GM23338 (cell line): ENCODE measurements at regions not wholly inside any gene's neighbourhood (a gene's known extent, or its start where the extent isn't known, plus 50 kb on each side); places are given as distances from the start of the nearest gene placed in this dataset.

Source experiments
- ATAC-seq: fragments of 200-7000 bp; cut with Tn5 transposase; 3 replicates; pipeline ENCODE4 v1.9.1; 2020
- DNase-seq: peaks from one replicate; pipeline ENCODE4 v3.0.0-alpha.2; 2015; ENCODE audit warnings: low spot score
- H2AFZ ChIP-seq: fragments of 200-600 bp; sonication (generic); 2 replicates; pipeline ENCODE4 v1.8.0; 2016; ENCODE audit warnings: antibody characterized with exemption, mild to moderate bottlenecking, moderate library complexity
- H3F3A ChIP-seq: fragments of 200-600 bp; sonication (generic); replicated peaks from 2 replicates; pipeline ENCODE4 v1.8.0; 2017; ENCODE audit warnings: antibody characterized with exemption, mixed run types, low read depth
- H3K27ac ChIP-seq: fragments of 200-600 bp; sonication (generic); 2 replicates; pipeline ENCODE4 v1.6.1; 2016; ENCODE audit warnings: low read depth
- H3K27me3 ChIP-seq: fragments of 200-600 bp; sonication (generic); 2 replicates; pipeline ENCODE4 v1.8.0; 2016; ENCODE audit warnings: mild to moderate bottlenecking, mixed run types, moderate library complexity; ENCODE audit not compliant: insufficient read depth
- H3K36me3 ChIP-seq: fragments of 200-600 bp; sonication (generic); 2 replicates; pipeline ENCODE4 v1.8.0; 2016; ENCODE audit warnings: mild to moderate bottlenecking; ENCODE audit not compliant: insufficient read depth
- H3K4me1 ChIP-seq: fragments of 200-600 bp; sonication (generic); 2 replicates; pipeline ENCODE4 v1.8.0; 2016; ENCODE audit warnings: mild to moderate bottlenecking, moderate library complexity; ENCODE audit not compliant: insufficient read depth
- H3K4me2 ChIP-seq: fragments of 200-600 bp; sonication (generic); 2 replicates; pipeline ENCODE4 v1.7.1; 2017; ENCODE audit warnings: mixed run types
- H3K4me3 ChIP-seq: fragments of 200-600 bp; sonication (generic); 2 replicates; pipeline ENCODE4 v1.6.1; 2016; ENCODE audit warnings: mixed run types
- H3K79me2 ChIP-seq: fragments of 200-600 bp; sonication (generic); replicated peaks from 2 replicates; pipeline ENCODE4 v1.8.0; 2017; ENCODE audit warnings: mild to moderate bottlenecking; ENCODE audit not compliant: insufficient read depth
- H3K9me2 ChIP-seq: fragments of 200-600 bp; sonication (generic); 2 replicates; pipeline ENCODE4 v1.8.0; 2017; ENCODE audit not compliant: insufficient read depth
- H4K20me1 ChIP-seq: fragments of 200-600 bp; sonication (generic); replicated peaks from 2 replicates; pipeline ENCODE4 v1.8.0; 2017; ENCODE audit warnings: mild to moderate bottlenecking; ENCODE audit not compliant: insufficient read depth
- H3K27ac Mint-ChIP-seq: 2 replicates; pipeline ENCODE4 v1.8.0; 2020; ENCODE audit warnings: inconsistent platforms, mild to moderate bottlenecking, moderate library complexity, mixed read lengths
- H3K27me3 Mint-ChIP-seq: 3 replicates; pipeline ENCODE4 v1.8.0; 2022; ENCODE audit warnings: low read depth, mild to moderate bottlenecking, moderate library complexity, mixed read lengths, inconsistent platforms; ENCODE audit not compliant: insufficient read depth, poor library complexity
- H3K36me3 Mint-ChIP-seq: 3 replicates; pipeline ENCODE4 v1.8.0; 2021; ENCODE audit warnings: low read depth, mild to moderate bottlenecking, inconsistent platforms, moderate library complexity, mixed read lengths
- H3K4me1 Mint-ChIP-seq: 3 replicates; pipeline ENCODE4 v1.8.0; 2020; ENCODE audit warnings: mild to moderate bottlenecking, inconsistent platforms, mixed read lengths
- H3K4me3 Mint-ChIP-seq: 3 replicates; pipeline ENCODE4 v1.8.0; 2021; ENCODE audit warnings: moderate library complexity, mild to moderate bottlenecking, inconsistent platforms, mixed read lengths
- H3K9me3 Mint-ChIP-seq: 3 replicates; pipeline ENCODE4 v1.8.0; 2020; ENCODE audit warnings: moderate library complexity, mild to moderate bottlenecking, inconsistent platforms, mixed read lengths
- CREB1 ChIP-seq: fragments of 250-450 bp; sonication (Bioruptor Pico); IDR thresholded peaks from 2 replicates; pipeline ENCODE4 v1.5.0; 2020; ENCODE audit warnings: low read depth, mild to moderate bottlenecking, moderate library complexity
- CTCF ChIP-seq, 2 experiments: fragments of 200-600 bp in 1 of 2; sonication (generic) in 1 of 2; conservative IDR thresholded peaks; 2 replicates each; pipeline versions ENCODE4 v1.5.1 to v1.6.1; 2016 to 2017; ENCODE audit warnings: antibody characterized with exemption in 2 of 2, low read depth in 2 of 2, mild to moderate bottlenecking in 2 of 2, moderate library complexity in 1 of 2
- EZH2 ChIP-seq: fragments of 200-600 bp; sonication (generic); IDR thresholded peaks from one replicate; pipeline ENCODE4 v1.8.0; 2017; ENCODE audit warnings: antibody characterized with exemption, mild to moderate bottlenecking, low read depth; ENCODE audit not compliant: unreplicated experiment
- JUNB ChIP-seq: IDR thresholded peaks from one replicate; pipeline ENCODE4 v1.6.1; 2016; ENCODE audit warnings: antibody characterized with exemption; ENCODE audit not compliant: unreplicated experiment
- NANOG ChIP-seq: IDR thresholded peaks from 2 replicates; pipeline ENCODE4 v1.6.1; 2016; ENCODE audit warnings: antibody characterized with exemption, borderline replicate concordance
- POLR2AphosphoS5 ChIP-seq: IDR thresholded peaks from 2 replicates; pipeline ENCODE4 v1.6.1; 2016; ENCODE audit warnings: antibody characterized with exemption, low read depth
- STAT1 ChIP-seq: IDR thresholded peaks from one replicate; pipeline ENCODE4 v1.6.1; 2016; ENCODE audit warnings: antibody characterized with exemption; ENCODE audit not compliant: unreplicated experiment
- ZNF331 ChIP-seq: fragments of 250-450 bp; sonication (Bioruptor Pico); IDR thresholded peaks from 2 replicates; pipeline ENCODE4 v1.5.0; 2020; ENCODE audit warnings: low read depth, mild to moderate bottlenecking, moderate library complexity
- ZNF462 ChIP-seq: fragments of 250-450 bp; sonication (Bioruptor Pico); IDR thresholded peaks from 2 replicates; pipeline ENCODE4 v1.5.0; 2020; ENCODE audit warnings: mild to moderate bottlenecking, moderate library complexity
- TF ChIP-seq, protein P1 (sequence below): IDR thresholded peaks from 2 replicates; pipeline ENCODE4 v1.6.1; 2016; ENCODE audit warnings: antibody characterized with exemption
- TF ChIP-seq, protein P2 (sequence below): IDR thresholded peaks from one replicate; pipeline ENCODE4 v1.6.1; 2018; ENCODE audit warnings: antibody characterized with exemption; ENCODE audit not compliant: unreplicated experiment

DNA sequence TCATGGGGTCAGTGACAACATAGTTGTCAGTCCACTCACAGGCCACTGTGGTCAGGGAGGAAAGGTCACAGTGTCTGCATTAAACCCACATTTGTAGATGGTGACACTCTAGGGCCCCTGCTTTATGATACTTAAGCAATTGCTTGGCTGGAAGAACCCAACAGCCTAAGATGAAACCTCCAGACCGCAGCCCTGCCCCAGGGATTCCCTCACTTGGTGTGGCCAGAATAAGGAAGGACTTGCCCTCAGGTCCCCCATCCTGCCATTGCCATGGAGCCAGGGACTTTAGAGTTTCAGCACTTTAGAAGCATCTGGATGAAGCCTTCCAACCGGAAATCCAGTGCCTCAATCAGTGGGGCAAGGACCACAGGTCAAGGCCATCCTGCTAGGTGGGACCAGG is 63.9 kb upstream of the LAPTM4A start:
- no peak overlapping the region for H3K27ac ChIP-seq
- H2AFZ ChIP-seq: no peak overlapping the region
- H3K4me3 Mint-ChIP-seq: no peak overlapping the region
- H3K27me3 Mint-ChIP-seq: peaks cover 5% of the 10 kb centered on the region
- no peaks in the 10 kb centered on the region for H3K4me1 ChIP-seq
- H3F3A ChIP-seq: 0 out of 2 replicates have a peak, but pooled peaks cover 7% of the 10 kb centered on the region
- H3K4me3 ChIP-seq: no peak overlapping the region
- no peaks in the 10 kb centered on the region for H3K36me3 ChIP-seq
- H3K4me2 ChIP-seq: no peak overlapping the region
- no peak overlapping the region for H3K27ac Mint-ChIP-seq
- no peaks in the 10 kb centered on the region for H3K9me3 Mint-ChIP-seq
- TF ChIP-seq NANOG (no peak), ZNF331 (CRISPR knock-in tag) (no peak), POLR2AphosphoS5 (no peak), CREB1 (no peak), EZH2 (no peak), CTCF (conservative IDR thresholded peaks at IDR 0.05; ENCODE audit: low read depth in 2 of 2) (no peak), JUNB (no peak), STAT1 (no peak), ZNF462 (CRISPR knock-in tag) (no peak)
- TF ChIP-seq, protein P1, sequence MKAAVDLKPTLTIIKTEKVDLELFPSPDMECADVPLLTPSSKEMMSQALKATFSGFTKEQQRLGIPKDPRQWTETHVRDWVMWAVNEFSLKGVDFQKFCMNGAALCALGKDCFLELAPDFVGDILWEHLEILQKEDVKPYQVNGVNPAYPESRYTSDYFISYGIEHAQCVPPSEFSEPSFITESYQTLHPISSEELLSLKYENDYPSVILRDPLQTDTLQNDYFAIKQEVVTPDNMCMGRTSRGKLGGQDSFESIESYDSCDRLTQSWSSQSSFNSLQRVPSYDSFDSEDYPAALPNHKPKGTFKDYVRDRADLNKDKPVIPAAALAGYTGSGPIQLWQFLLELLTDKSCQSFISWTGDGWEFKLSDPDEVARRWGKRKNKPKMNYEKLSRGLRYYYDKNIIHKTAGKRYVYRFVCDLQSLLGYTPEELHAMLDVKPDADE: no peak
- TF ChIP-seq, protein P2, sequence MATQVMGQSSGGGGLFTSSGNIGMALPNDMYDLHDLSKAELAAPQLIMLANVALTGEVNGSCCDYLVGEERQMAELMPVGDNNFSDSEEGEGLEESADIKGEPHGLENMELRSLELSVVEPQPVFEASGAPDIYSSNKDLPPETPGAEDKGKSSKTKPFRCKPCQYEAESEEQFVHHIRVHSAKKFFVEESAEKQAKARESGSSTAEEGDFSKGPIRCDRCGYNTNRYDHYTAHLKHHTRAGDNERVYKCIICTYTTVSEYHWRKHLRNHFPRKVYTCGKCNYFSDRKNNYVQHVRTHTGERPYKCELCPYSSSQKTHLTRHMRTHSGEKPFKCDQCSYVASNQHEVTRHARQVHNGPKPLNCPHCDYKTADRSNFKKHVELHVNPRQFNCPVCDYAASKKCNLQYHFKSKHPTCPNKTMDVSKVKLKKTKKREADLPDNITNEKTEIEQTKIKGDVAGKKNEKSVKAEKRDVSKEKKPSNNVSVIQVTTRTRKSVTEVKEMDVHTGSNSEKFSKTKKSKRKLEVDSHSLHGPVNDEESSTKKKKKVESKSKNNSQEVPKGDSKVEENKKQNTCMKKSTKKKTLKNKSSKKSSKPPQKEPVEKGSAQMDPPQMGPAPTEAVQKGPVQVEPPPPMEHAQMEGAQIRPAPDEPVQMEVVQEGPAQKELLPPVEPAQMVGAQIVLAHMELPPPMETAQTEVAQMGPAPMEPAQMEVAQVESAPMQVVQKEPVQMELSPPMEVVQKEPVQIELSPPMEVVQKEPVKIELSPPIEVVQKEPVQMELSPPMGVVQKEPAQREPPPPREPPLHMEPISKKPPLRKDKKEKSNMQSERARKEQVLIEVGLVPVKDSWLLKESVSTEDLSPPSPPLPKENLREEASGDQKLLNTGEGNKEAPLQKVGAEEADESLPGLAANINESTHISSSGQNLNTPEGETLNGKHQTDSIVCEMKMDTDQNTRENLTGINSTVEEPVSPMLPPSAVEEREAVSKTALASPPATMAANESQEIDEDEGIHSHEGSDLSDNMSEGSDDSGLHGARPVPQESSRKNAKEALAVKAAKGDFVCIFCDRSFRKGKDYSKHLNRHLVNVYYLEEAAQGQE: no peak
- no peak for ATAC-seq
- no peaks in the 10 kb centered on the region for H4K20me1 ChIP-seq
- no peak for DNase-seq
- H3K4me1 Mint-ChIP-seq: no peaks in the 10 kb centered on the region
- no peaks in the 10 kb centered on the region for H3K79me2 ChIP-seq
- H3K36me3 Mint-ChIP-seq: no peaks in the 10 kb centered on the region; the same call in 2 of the 3 replicates
- H3K27me3 ChIP-seq: no peaks in the 10 kb centered on the region
- H3K9me2 ChIP-seq: no peaks in the 10 kb centered on the region
